ENCODE measurements at regions not wholly inside any gene's neighbourhood (a gene's known extent, or its start where the extent isn't known, plus 50 kb on each side); places are given as distances from the start of the nearest gene placed in this dataset.

GRCh38 chr18:78154853-78155252 is 824.8 kb upstream of the SALL3 start:
- no peak overlapping the region for H3K4me3 ChIP-seq
- no peak for DNase-seq
- H3K27ac ChIP-seq = no peak overlapping the region
- TF ChIP-seq CTCF (IDR thresholded peaks at IDR 0.05) = no peak
- H3K36me3 ChIP-seq = no peaks in the 10 kb centered on the region
- intact Hi-C loops (cut with DNase I; ENCODE audit: low total_unique reads) = no loop called here
- no peaks in the 10 kb centered on the region for H3K9me3 ChIP-seq
- H3K4me1 ChIP-seq = no peaks in the 10 kb centered on the region
- H3K27me3 ChIP-seq = no peaks in the 10 kb centered on the region

GRCh38 chr18:78156466-78156865 is 823.2 kb upstream of the SALL3 start:
- H3K9me3 ChIP-seq = no peaks in the 10 kb centered on the region
- H3K4me1 ChIP-seq = no peaks in the 10 kb centered on the region
- H3K36me3 ChIP-seq = no peaks in the 10 kb centered on the region
- H3K27ac ChIP-seq = no peak overlapping the region
- no peak for DNase-seq
- H3K27me3 ChIP-seq = no peaks in the 10 kb centered on the region
- intact Hi-C loops (cut with DNase I; ENCODE audit: low total_unique reads) = no loop called here
- H3K4me3 ChIP-seq = no peak overlapping the region
- TF ChIP-seq CTCF (IDR thresholded peaks at IDR 0.05) = no peak

GRCh38 chr18:78158943-78159342 is 820.7 kb upstream of the SALL3 start:
- DNase-seq = no peak
- intact Hi-C loops (cut with DNase I; ENCODE audit: low total_unique reads) = no loop called here
- Histone ChIP-seq H3K27me3 (no peaks in the 10 kb centered on the region), H3K4me1 (no peaks in the 10 kb centered on the region), H3K4me3 (no peak overlapping the region), H3K27ac (no peak overlapping the region), H3K36me3 (no peaks in the 10 kb centered on the region), H3K9me3 (no peaks in the 10 kb centered on the region)
- TF ChIP-seq CTCF (IDR thresholded peaks at IDR 0.05) = no peak

- Histone ChIP-seq H3K36me3 (no peaks in the 10 kb centered on the region), H3K4me3 (no peak overlapping the region), H3K27me3 (no peaks in the 10 kb centered on the region), H3K27ac (no peak overlapping the region), H3K4me1 (no peaks in the 10 kb centered on the region), H3K9me3 (no peaks in the 10 kb centered on the region)
- TF ChIP-seq CTCF (IDR thresholded peaks at IDR 0.05) = no peak
- DNase-seq = no peak
- intact Hi-C loops (cut with DNase I; ENCODE audit: low total_unique reads) = no loop called here
Observed at GRCh38 chr18:78159397-78159796, 820.2 kb upstream of the SALL3 start.

GRCh38 chr18:78160961-78161656 is 818.5 kb upstream of the SALL3 start:
- no peak for TF ChIP-seq CTCF (IDR thresholded peaks at IDR 0.05)
- DNase-seq = no peak
- H3K9me3 ChIP-seq = no peaks in the 10 kb centered on the region
- H3K36me3 ChIP-seq = no peaks in the 10 kb centered on the region
- no peaks in the 10 kb centered on the region for H3K4me1 ChIP-seq
- no peaks in the 10 kb centered on the region for H3K27me3 ChIP-seq
- intact Hi-C loops (cut with DNase I; ENCODE audit: low total_unique reads) = no loop called here
- no peak overlapping the region for H3K4me3 ChIP-seq
- no peak overlapping the region for H3K27ac ChIP-seq

- Histone ChIP-seq H3K4me1 (no peaks in the 10 kb centered on the region), H3K4me3 (no peak overlapping the region), H3K36me3 (no peaks in the 10 kb centered on the region), H3K27me3 (no peaks in the 10 kb centered on the region), H3K27ac (no peak overlapping the region), H3K9me3 (no peaks in the 10 kb centered on the region)
- no peak for DNase-seq
- TF ChIP-seq CTCF (IDR thresholded peaks at IDR 0.05) = no peak
- intact Hi-C loops (cut with DNase I; ENCODE audit: low total_unique reads) = no loop called here
Observed at GRCh38 chr18:78165525-78165924, 814.1 kb upstream of the SALL3 start.
